GM06990 (cell line): ENCODE measurements at regions not wholly inside any gene's neighbourhood (a gene's known extent, or its start where the extent isn't known, plus 50 kb on each side); places are given as distances from the start of the nearest gene placed in this dataset.

Source experiments
- DNase-seq: peaks from one replicate; pipeline ENCODE4 v3.0.0-alpha.2; 2011; ENCODE audit not compliant: insufficient read length; ENCODE audit errors: extremely low read depth
- H3K27me3 ChIP-seq: replicated peaks from 2 replicates; pipeline ENCODE4 v1.6.0; 2011; ENCODE audit warnings: low read length; ENCODE audit not compliant: control insufficient read depth, insufficient read depth
- H3K36me3 ChIP-seq: 2 replicates; pipeline ENCODE4 v1.5.1; 2011; ENCODE audit warnings: low read length; ENCODE audit not compliant: control insufficient read depth, insufficient read depth
- H3K4me3 ChIP-seq: replicated peaks from 2 replicates; pipeline ENCODE4 v1.5.1; 2011; ENCODE audit warnings: low read depth, mild to moderate bottlenecking, control low read depth, low read length
- CTCF ChIP-seq: IDR thresholded peaks from 2 replicates; pipeline ENCODE4 v1.5.1; 2011; ENCODE audit warnings: low read length, control low read depth, mild to moderate bottlenecking, inconsistent platforms; ENCODE audit not compliant: insufficient read depth, poor library complexity, severe bottlenecking

GRCh38 chr2:18161681-18162080 is 283.2 kb downstream of the KCNS3 start:
- TF ChIP-seq CTCF = no peak
- DNase-seq = no peak
- H3K36me3 ChIP-seq = no peaks in the 10 kb centered on the region
- no peak overlapping the region for H3K4me3 ChIP-seq
- no peaks in the 10 kb centered on the region for H3K27me3 ChIP-seq

GRCh38 chr2:18159896-18160295 is 281.4 kb downstream of the KCNS3 start:
- no peak for DNase-seq

GRCh38 chr2:18156421-18156820 is 278.0 kb downstream of the KCNS3 start:
- no peak for TF ChIP-seq CTCF
- Histone ChIP-seq H3K27me3 (no peaks in the 10 kb centered on the region; the same call in 1 of the 2 replicates), H3K4me3 (no peak overlapping the region), H3K36me3 (no peaks in the 10 kb centered on the region)
- DNase-seq = no peak

More at GRCh38 chr2:18159896-18160295, 281.4 kb downstream of the KCNS3 start:
- Histone ChIP-seq H3K36me3 (no peaks in the 10 kb centered on the region), H3K27me3 (no peaks in the 10 kb centered on the region; the same call in 1 of the 2 replicates), H3K4me3 (no peak overlapping the region)
- TF ChIP-seq CTCF = no peak

- Histone ChIP-seq H3K27me3 (no peaks in the 10 kb centered on the region; the same call in 1 of the 2 replicates), H3K36me3 (no peaks in the 10 kb centered on the region), H3K4me3 (no peak overlapping the region)
- DNase-seq = no peak
- no peak for TF ChIP-seq CTCF
These were observed 277.5 kb downstream of the KCNS3 start for GRCh38 chr2:18156002-18156401.

- DNase-seq = no peak
- Histone ChIP-seq H3K4me3 (no peak overlapping the region), H3K27me3 (no peaks in the 10 kb centered on the region; the same call in 1 of the 2 replicates), H3K36me3 (no peaks in the 10 kb centered on the region)
- TF ChIP-seq CTCF = no peak
These were observed 276.3 kb downstream of the KCNS3 start for GRCh38 chr2:18154812-18155211.

- DNase-seq = no peak
These were observed 275.8 kb downstream of the KCNS3 start for GRCh38 chr2:18154259-18154658.

More at GRCh38 chr2:18154259-18154658, 275.8 kb downstream of the KCNS3 start:
- no peak for TF ChIP-seq CTCF
- H3K27me3 ChIP-seq = no peaks in the 10 kb centered on the region; the same call in 1 of the 2 replicates
- H3K4me3 ChIP-seq = no peak overlapping the region
- H3K36me3 ChIP-seq = no peaks in the 10 kb centered on the region
